ENCODE measurements at regions not wholly inside any gene's neighbourhood (a gene's known extent, or its start where the extent isn't known, plus 50 kb on each side); places are given as distances from the start of the nearest gene placed in this dataset.

DNA sequence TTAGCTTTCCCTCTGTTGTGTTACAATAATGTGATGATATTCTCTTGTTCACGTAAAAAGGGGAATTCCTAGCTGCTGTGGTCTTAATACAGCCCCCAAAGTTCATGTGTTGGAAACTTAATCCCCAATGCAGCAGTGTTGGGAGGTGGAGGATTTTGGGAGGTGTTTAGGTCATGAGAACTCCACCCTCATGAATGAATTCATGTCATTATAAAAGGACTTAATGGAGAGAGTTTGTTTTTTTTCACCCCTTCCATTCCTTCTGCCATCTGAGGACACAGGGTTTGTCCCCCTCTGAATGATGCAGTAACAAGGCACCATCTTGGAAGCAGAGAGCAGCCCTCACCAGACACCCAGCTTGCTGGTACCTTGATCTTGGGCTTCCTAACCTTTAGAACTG lies 253.4 kb upstream of the DDHD1 start:
- TF ChIP-seq, protein P1, sequence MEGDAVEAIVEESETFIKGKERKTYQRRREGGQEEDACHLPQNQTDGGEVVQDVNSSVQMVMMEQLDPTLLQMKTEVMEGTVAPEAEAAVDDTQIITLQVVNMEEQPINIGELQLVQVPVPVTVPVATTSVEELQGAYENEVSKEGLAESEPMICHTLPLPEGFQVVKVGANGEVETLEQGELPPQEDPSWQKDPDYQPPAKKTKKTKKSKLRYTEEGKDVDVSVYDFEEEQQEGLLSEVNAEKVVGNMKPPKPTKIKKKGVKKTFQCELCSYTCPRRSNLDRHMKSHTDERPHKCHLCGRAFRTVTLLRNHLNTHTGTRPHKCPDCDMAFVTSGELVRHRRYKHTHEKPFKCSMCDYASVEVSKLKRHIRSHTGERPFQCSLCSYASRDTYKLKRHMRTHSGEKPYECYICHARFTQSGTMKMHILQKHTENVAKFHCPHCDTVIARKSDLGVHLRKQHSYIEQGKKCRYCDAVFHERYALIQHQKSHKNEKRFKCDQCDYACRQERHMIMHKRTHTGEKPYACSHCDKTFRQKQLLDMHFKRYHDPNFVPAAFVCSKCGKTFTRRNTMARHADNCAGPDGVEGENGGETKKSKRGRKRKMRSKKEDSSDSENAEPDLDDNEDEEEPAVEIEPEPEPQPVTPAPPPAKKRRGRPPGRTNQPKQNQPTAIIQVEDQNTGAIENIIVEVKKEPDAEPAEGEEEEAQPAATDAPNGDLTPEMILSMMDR (IDR thresholded peaks at IDR 0.05; ENCODE audit: insufficient read depth, low read length, poor library complexity, severe bottlenecking) = no peak
- TF ChIP-seq EZH2phosphoT487 (conservative IDR thresholded peaks at IDR 0.05; ENCODE audit: low read length) = no peak

All from SU-DHL-6 (cell line).